Right lobe of liver (tissue), 4 donors: ENCODE measurements at regions not wholly inside any gene's neighbourhood (a gene's known extent, or its start where the extent isn't known, plus 50 kb on each side); places are given as distances from the start of the nearest gene placed in this dataset.

ENCODE experiments used
- POLR2A ChIP-seq: fragments of 450-650 bp; IDR thresholded peaks from one replicate; pipeline ENCODE4 v1.6.1; 2017; ENCODE audit warnings: antibody characterized with exemption, mild to moderate bottlenecking
- TF ChIP-seq, protein P1 (sequence below), 4 donors: fragments of 200-600 bp in 3 of 4; fragments of 450-650 bp in 1 of 4; IDR thresholded peaks; one replicate each; pipeline versions ENCODE4 v1.5.1 to v1.8.0; 2016 to 2022; ENCODE audit warnings: antibody characterized with exemption in 4 of 4, mild to moderate bottlenecking in 2 of 4
- donor health status: DM: no; HTN: no; CAD: no.
- donor health status: DM: no; HTN: no; CAD: no.
- donor health status: DM: no; HTN: yes; CAD: no.

DNA sequence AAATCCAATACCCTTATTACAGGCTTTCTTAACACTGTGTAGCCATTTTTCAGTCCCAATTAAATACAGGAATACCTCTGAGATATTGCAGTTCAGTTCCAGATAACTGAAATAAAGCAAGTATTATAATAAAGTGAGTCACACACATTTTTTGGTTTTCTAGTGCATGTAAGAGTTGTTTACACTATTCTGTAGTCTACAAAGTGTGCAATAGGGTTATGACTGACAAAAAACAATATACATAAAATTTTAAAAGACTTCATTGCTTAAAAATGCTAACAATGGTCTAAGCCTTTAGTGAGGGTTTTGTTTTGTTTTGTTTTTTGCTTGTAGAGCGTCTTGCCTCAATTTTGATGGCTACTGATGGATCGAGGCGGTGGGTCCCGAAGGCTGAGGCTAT, 434.4 kb upstream of the NBEA start:
- TF ChIP-seq POLR2A: no peak
- TF ChIP-seq, protein P1, sequence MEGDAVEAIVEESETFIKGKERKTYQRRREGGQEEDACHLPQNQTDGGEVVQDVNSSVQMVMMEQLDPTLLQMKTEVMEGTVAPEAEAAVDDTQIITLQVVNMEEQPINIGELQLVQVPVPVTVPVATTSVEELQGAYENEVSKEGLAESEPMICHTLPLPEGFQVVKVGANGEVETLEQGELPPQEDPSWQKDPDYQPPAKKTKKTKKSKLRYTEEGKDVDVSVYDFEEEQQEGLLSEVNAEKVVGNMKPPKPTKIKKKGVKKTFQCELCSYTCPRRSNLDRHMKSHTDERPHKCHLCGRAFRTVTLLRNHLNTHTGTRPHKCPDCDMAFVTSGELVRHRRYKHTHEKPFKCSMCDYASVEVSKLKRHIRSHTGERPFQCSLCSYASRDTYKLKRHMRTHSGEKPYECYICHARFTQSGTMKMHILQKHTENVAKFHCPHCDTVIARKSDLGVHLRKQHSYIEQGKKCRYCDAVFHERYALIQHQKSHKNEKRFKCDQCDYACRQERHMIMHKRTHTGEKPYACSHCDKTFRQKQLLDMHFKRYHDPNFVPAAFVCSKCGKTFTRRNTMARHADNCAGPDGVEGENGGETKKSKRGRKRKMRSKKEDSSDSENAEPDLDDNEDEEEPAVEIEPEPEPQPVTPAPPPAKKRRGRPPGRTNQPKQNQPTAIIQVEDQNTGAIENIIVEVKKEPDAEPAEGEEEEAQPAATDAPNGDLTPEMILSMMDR (IDR thresholded peaks at IDR 0.05): no peak
